HG03060 (cell line): ENCODE measurements at regions not wholly inside any gene's neighbourhood (a gene's known extent, or its start where the extent isn't known, plus 50 kb on each side); places are given as distances from the start of the nearest gene placed in this dataset.

Experiments
- ATAC-seq: cut with Tn5 transposase; IDR thresholded peaks from one replicate; pipeline ENCODE4 v1.9.1; 2021; ENCODE audit warnings: low read depth, moderate number of reproducible peaks; ENCODE audit not compliant: unreplicated experiment

- ATAC-seq: no peak
Measured at GRCh38 chr4:1543976-1544375, 137.7 kb upstream of the NKX1-1 start.

DNA sequence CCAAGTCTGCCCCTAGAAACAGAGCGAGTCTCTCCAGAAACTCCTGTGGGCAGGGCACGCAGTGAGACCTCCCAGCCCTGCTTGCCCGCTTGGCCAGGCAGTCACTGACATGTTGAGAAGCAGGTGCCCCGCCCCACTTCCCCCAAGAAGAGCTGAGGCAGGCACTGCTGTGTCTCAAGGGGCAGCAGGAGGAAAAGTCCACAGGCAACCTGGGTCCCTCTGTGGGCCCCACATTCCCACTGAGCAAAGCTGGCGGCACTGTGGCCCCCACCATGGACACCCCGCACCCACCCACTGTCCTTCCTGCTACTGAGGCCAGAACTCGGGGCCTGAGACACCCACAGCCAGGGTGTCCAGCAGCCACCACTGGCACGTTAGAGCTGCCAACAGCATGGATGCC, 137.3 kb upstream of the NKX1-1 start:
- ATAC-seq: no peak

GRCh38 chr4:1542516-1543320, 136.5 kb upstream of the NKX1-1 start:
- ATAC-seq: no peak

- no peak for ATAC-seq
Measured at GRCh38 chr4:1542226-1542490, 135.9 kb upstream of the NKX1-1 start.

DNA sequence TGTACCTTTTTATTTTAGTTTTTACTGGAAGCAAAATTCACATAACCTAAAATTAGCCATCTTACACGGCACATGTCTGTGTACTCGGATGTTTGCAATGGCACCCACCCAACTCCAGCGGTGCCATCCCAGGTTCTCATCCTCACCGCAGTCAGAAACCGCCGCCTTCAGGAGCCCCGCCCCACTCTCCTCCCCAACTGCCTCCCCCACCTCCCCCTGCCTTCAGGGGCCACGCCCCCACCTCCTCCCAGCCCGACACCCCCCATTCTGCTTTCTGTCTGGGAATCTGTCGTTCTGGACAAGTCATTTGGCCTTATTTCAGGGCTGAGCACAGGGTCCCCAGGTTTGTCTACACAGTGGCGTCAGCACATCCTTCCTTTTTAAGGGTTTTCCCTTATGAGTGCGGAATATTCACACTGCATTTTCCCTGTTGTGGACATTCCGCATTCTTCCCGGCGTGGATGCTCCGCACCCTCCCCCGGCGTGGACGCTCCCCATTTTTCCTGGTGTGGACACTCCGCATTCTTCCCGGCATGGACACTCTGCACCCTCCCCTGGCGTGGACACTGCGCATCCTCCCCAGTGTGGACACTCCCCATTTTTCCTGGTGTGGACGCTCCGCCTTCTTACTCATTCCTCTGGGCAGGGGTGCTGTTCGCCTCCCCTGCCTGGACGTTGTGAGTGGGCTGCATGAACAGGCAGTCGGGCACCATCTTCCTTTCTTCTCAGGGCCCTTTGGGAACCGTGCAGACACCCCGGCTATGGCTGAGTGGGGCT, 135.4 kb upstream of the NKX1-1 start:
- ATAC-seq: no peak

GRCh38 chr4:1540601-1541375, 134.5 kb upstream of the NKX1-1 start:
- ATAC-seq: no peak

GRCh38 chr4:1539859-1540600, 133.8 kb upstream of the NKX1-1 start:
- no peak for ATAC-seq

DNA sequence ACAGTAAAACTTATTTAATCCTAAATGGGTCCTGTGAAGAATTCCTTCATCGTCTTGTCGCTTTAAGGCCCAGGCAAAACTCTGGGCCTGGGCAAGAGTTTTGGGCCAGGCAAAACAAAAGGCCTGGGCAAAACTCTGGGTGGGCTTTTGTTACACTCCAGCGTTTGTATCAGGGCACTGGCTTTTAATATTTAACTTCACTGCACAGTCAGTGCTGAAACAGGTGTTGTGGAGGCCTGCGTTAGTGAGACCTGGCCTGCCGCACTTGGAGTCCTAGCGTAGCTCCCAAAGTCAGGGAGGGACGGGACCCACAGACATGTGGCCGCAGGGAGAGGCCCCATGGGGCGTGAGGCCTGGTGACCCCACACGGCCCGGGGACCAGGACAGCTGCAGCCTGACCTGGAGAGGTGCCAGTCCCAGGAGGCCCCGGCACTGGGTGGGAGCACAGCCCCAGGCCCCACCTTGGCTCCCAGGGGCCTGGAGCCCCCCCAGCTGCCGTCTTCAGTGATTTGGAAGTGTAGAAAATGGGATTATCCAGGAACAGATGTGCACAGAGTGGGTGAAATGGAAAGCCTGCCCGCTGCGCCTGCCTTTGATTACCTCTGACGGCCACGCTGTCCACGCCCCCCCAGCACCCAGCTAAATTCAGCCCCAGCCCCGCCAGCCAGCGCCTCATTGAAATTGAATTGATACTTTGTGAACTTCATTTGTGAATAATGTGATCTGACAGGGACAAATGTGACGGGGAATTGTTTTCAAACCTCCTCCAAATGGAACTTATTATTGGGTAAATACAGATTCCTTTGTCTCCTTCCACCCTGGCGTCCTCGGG, 132.9 kb upstream of the NKX1-1 start:
- ATAC-seq: no peak

GRCh38 chr4:1538096-1538410, 131.8 kb upstream of the NKX1-1 start:
- ATAC-seq: no peak

- no peak for ATAC-seq
Measured at GRCh38 chr4:1537410-1538095, 131.3 kb upstream of the NKX1-1 start.

GRCh38 chr4:1536579-1537409, 130.6 kb upstream of the NKX1-1 start:
- ATAC-seq: no peak

DNA sequence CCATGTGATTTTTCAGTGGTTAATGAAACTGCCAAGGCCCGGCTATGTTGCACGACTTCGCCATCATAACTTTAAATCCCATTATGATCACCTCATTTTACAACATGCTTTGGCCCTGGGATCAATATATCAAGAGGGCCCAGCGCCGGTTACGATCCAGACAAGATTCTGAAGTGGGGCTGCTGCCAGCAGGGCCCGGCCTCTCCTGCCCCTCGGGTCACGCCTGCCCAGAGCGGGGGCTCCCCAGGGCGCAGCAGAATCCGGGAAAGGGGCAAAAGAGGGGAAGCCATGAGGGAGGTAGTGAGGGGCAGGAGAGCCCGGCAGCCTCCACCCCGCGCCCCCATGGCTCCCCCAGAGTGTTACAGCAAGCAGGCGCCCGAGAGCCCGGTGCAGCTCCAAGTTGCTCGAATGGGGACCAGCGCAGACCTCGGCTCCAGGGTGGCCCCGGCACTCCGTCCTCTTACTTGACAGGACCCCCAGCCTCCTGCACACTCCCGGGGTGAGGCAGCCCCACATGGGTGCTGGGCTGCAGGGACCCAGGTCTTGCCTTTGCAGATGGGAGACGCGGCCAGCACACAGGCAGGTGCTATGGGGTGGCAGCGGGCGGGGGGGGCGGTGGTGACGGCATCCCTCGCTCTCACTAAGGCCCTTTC, 129.8 kb upstream of the NKX1-1 start:
- no peak for ATAC-seq

GRCh38 chr4:1534876-1535526, 128.8 kb upstream of the NKX1-1 start:
- ATAC-seq: no peak

GRCh38 chr4:1534095-1534872, 128.0 kb upstream of the NKX1-1 start:
- ATAC-seq: no peak

- no peak for ATAC-seq
Measured at GRCh38 chr4:1533501-1534064, 127.3 kb upstream of the NKX1-1 start.

DNA sequence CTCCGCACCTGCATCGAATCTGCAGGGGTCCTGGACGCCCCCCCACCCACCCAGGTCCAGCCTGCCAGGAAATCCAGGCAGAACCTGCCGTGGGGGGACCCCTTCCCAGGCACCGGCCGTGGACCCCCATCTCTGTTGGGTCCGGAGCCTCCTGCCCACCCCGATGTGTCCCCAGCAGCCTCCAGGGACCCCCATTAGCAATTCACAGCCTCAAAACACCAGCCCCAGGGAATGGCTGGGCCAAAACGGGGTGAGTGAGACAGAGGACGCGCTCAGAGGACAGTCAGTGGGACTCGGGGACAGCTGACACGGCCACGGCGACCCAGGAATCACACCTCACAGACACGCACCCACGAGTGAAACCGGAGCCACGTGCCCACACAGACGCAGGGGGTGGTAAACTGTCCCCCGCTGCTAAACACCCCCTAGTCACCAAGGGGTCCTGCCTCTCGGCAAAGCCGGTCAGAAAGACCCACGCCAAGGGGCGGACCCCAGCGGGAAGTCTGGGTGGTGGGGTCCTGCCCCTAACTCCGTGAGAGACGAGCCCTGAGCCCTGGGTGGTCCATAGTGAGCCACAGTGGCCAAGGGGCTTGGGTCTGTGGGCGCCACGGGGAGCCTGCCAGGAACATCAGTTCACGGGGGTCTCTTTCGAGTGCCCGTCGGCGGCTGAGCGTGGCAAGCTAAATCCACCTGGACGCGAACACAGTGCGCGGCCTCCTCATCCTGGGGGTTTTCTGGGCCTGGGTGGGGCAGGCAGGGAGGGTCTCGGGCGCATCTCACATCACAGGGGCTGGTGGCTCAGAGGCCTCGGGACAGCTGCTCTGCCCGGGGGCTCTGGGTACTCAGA, 126.5 kb upstream of the NKX1-1 start:
- no peak for ATAC-seq
